ENCODE measurements at regions not wholly inside any gene's neighbourhood (a gene's known extent, or its start where the extent isn't known, plus 50 kb on each side); places are given as distances from the start of the nearest gene placed in this dataset.

GRCh38 chr20:8935878-8936277, 133.0 kb upstream of the PLCB4 start:
- DNase-seq (ENCODE audit: low read depth in 1 of 2, low spot score in 1 of 2), result no peak
- TF ChIP-seq JUND (IDR thresholded peaks at IDR 0.05; ENCODE audit: low read depth), result no peak
- in situ Hi-C loops (cut with HindIII; ENCODE audit: low pct_unique_long_range_greater_than_20kb, low sequenced_read_pairs), result no loop called here

GRCh38 chr20:8938532-8938931, 130.4 kb upstream of the PLCB4 start:
- no peak for TF ChIP-seq JUND (IDR thresholded peaks at IDR 0.05; ENCODE audit: low read depth)
- in situ Hi-C loops (cut with HindIII; ENCODE audit: low pct_unique_long_range_greater_than_20kb, low sequenced_read_pairs), result no loop called here
- DNase-seq (ENCODE audit: low read depth in 1 of 2, low spot score in 1 of 2), result no peak

- TF ChIP-seq JUND (IDR thresholded peaks at IDR 0.05; ENCODE audit: low read depth), result no peak
- no peak for DNase-seq (ENCODE audit: low read depth in 1 of 2, low spot score in 1 of 2)
- in situ Hi-C loops (cut with HindIII; ENCODE audit: low pct_unique_long_range_greater_than_20kb, low sequenced_read_pairs), result no loop called here
These were observed 128.6 kb upstream of the PLCB4 start for GRCh38 chr20:8940326-8940725.

- DNase-seq (ENCODE audit: low read depth in 1 of 2, low spot score in 1 of 2), result no peak
- in situ Hi-C loops (cut with HindIII; ENCODE audit: low pct_unique_long_range_greater_than_20kb, low sequenced_read_pairs), result no loop called here
- no peak for TF ChIP-seq JUND (IDR thresholded peaks at IDR 0.05; ENCODE audit: low read depth)
These were observed 125.3 kb upstream of the PLCB4 start for GRCh38 chr20:8943631-8944030.

- TF ChIP-seq JUND (IDR thresholded peaks at IDR 0.05; ENCODE audit: low read depth), result no peak
- in situ Hi-C loops (cut with HindIII; ENCODE audit: low pct_unique_long_range_greater_than_20kb, low sequenced_read_pairs), result no loop called here
These were observed 122.6 kb upstream of the PLCB4 start for GRCh38 chr20:8946036-8946940.

GRCh38 chr20:8948442-8949020, 120.4 kb upstream of the PLCB4 start:
- in situ Hi-C loops (cut with HindIII; ENCODE audit: low pct_unique_long_range_greater_than_20kb, low sequenced_read_pairs), result no loop called here
- no peak for TF ChIP-seq JUND (IDR thresholded peaks at IDR 0.05; ENCODE audit: low read depth)
- DNase-seq (ENCODE audit: low read depth in 1 of 2, low spot score in 1 of 2), result no peak

More at GRCh38 chr20:8946036-8946940, 122.6 kb upstream of the PLCB4 start:
- DNase-seq (ENCODE audit: low read depth in 1 of 2, low spot score in 1 of 2), result no peak

GRCh38 chr20:8951164-8951563, 117.7 kb upstream of the PLCB4 start:
- in situ Hi-C loops (cut with HindIII; ENCODE audit: low pct_unique_long_range_greater_than_20kb, low sequenced_read_pairs), result no loop called here
- DNase-seq (ENCODE audit: low read depth in 1 of 2, low spot score in 1 of 2), result no peak
- TF ChIP-seq JUND (IDR thresholded peaks at IDR 0.05; ENCODE audit: low read depth), result no peak

- in situ Hi-C loops (cut with HindIII; ENCODE audit: low pct_unique_long_range_greater_than_20kb, low sequenced_read_pairs), result no loop called here
- no peak for TF ChIP-seq JUND (IDR thresholded peaks at IDR 0.05; ENCODE audit: low read depth)
- DNase-seq (ENCODE audit: low read depth in 1 of 2, low spot score in 1 of 2), result no peak
These were observed 116.2 kb upstream of the PLCB4 start for GRCh38 chr20:8952721-8953120.

- no peak for DNase-seq (ENCODE audit: low read depth in 1 of 2, low spot score in 1 of 2)
- TF ChIP-seq JUND (IDR thresholded peaks at IDR 0.05; ENCODE audit: low read depth), result no peak
- in situ Hi-C loops (cut with HindIII; ENCODE audit: low pct_unique_long_range_greater_than_20kb, low sequenced_read_pairs), result no loop called here
These were observed 115.6 kb upstream of the PLCB4 start for GRCh38 chr20:8953300-8953699.

- in situ Hi-C loops (cut with HindIII; ENCODE audit: low pct_unique_long_range_greater_than_20kb, low sequenced_read_pairs), result no loop called here
- TF ChIP-seq JUND (IDR thresholded peaks at IDR 0.05; ENCODE audit: low read depth), result no peak
- DNase-seq (ENCODE audit: low read depth in 1 of 2, low spot score in 1 of 2), result no peak
These were observed 108.6 kb upstream of the PLCB4 start for GRCh38 chr20:8960241-8960640.

- no peak for DNase-seq (ENCODE audit: low read depth in 1 of 2, low spot score in 1 of 2)
- in situ Hi-C loops (cut with HindIII; ENCODE audit: low pct_unique_long_range_greater_than_20kb, low sequenced_read_pairs), result no loop called here
- no peak for TF ChIP-seq JUND (IDR thresholded peaks at IDR 0.05; ENCODE audit: low read depth)
These were observed 105.6 kb upstream of the PLCB4 start for GRCh38 chr20:8963330-8963729.

GRCh38 chr20:8964959-8965562, 103.8 kb upstream of the PLCB4 start:
- no peak for TF ChIP-seq JUND (IDR thresholded peaks at IDR 0.05; ENCODE audit: low read depth)
- no peak for DNase-seq (ENCODE audit: low read depth in 1 of 2, low spot score in 1 of 2)
- in situ Hi-C loops (cut with HindIII; ENCODE audit: low pct_unique_long_range_greater_than_20kb, low sequenced_read_pairs), result no loop called here

GRCh38 chr20:8967641-8968245, 101.1 kb upstream of the PLCB4 start:
- TF ChIP-seq JUND (IDR thresholded peaks at IDR 0.05; ENCODE audit: low read depth), result no peak
- DNase-seq (ENCODE audit: low read depth in 1 of 2, low spot score in 1 of 2), result no peak
- in situ Hi-C loops (cut with HindIII; ENCODE audit: low pct_unique_long_range_greater_than_20kb, low sequenced_read_pairs), result no loop called here
